ENCODE measurements at regions not wholly inside any gene's neighbourhood (a gene's known extent, or its start where the extent isn't known, plus 50 kb on each side); places are given as distances from the start of the nearest gene placed in this dataset.

GRCh38 chr5:110359221-110359620 lies 367.2 kb downstream of the TMEM232 start:
- DNase-seq (no peak), ATAC-seq (ENCODE audit: insufficient read depth, low read depth) (no peak)
- no peak overlapping the region for H3K4me2 ChIP-seq (ENCODE audit: insufficient read depth, low read length)
- H3K79me2 ChIP-seq (ENCODE audit: insufficient read depth, low read length) = no peaks in the 10 kb centered on the region
- no peaks in the 10 kb centered on the region for H3K27me3 ChIP-seq (ENCODE audit: insufficient read depth, low read length, poor library complexity)
- H3K4me1 ChIP-seq (ENCODE audit: insufficient read depth, low read length) = no peaks in the 10 kb centered on the region
- no peak overlapping the region for H2AFZ ChIP-seq (ENCODE audit: low read depth, low read length)
- H3K27ac ChIP-seq (ENCODE audit: low read length) = no peak overlapping the region
- H4K20me1 ChIP-seq (ENCODE audit: insufficient read depth, low read length) = no peaks in the 10 kb centered on the region
- no peak overlapping the region for H3K4me3 ChIP-seq (ENCODE audit: low read depth in 1 of 2, low read length in 2 of 2)
- no peak overlapping the region for H3K9ac ChIP-seq (ENCODE audit: low read depth, low read length)
- no peaks in the 10 kb centered on the region for H3K36me3 ChIP-seq (ENCODE audit: insufficient read depth, low read length)
- no peak for TF ChIP-seq EZH2 (IDR thresholded peaks at IDR 0.05; ENCODE audit: borderline replicate concordance, low read depth, low read length, severe bottlenecking)
- TF ChIP-seq CTCF (IDR thresholded peaks at IDR 0.05; ENCODE audit: borderline replicate concordance, extremely low read depth, low read length, poor library complexity, severe bottlenecking) = no peak
- no peaks in the 10 kb centered on the region for H3K9me3 ChIP-seq (ENCODE audit: insufficient read depth, low read length, severe bottlenecking)

- DNase-seq (no peak), ATAC-seq (ENCODE audit: insufficient read depth, low read depth) (peak; percentile 48)
- no peak overlapping the region for H3K4me3 ChIP-seq (ENCODE audit: low read depth in 1 of 2, low read length in 2 of 2)
- no peaks in the 10 kb centered on the region for H3K27me3 ChIP-seq (ENCODE audit: insufficient read depth, low read length, poor library complexity)
- no peak overlapping the region for H3K4me2 ChIP-seq (ENCODE audit: insufficient read depth, low read length)
- no peak for TF ChIP-seq CTCF (IDR thresholded peaks at IDR 0.05; ENCODE audit: borderline replicate concordance, extremely low read depth, low read length, poor library complexity, severe bottlenecking)
- TF ChIP-seq EZH2 (IDR thresholded peaks at IDR 0.05; ENCODE audit: borderline replicate concordance, low read depth, low read length, severe bottlenecking) = no peak
- H3K36me3 ChIP-seq (ENCODE audit: insufficient read depth, low read length) = no peaks in the 10 kb centered on the region
- no peaks in the 10 kb centered on the region for H3K79me2 ChIP-seq (ENCODE audit: insufficient read depth, low read length)
- H3K27ac ChIP-seq (ENCODE audit: low read length) = no peak overlapping the region
- no peak overlapping the region for H2AFZ ChIP-seq (ENCODE audit: low read depth, low read length)
- no peaks in the 10 kb centered on the region for H4K20me1 ChIP-seq (ENCODE audit: insufficient read depth, low read length)
- H3K4me1 ChIP-seq (ENCODE audit: insufficient read depth, low read length) = no peaks in the 10 kb centered on the region
- H3K9ac ChIP-seq (ENCODE audit: low read depth, low read length) = no peak overlapping the region
- no peaks in the 10 kb centered on the region for H3K9me3 ChIP-seq (ENCODE audit: insufficient read depth, low read length, severe bottlenecking)
Observed at GRCh38 chr5:110361471-110361870, 365.0 kb downstream of the TMEM232 start.

- Histone ChIP-seq H3K4me3 (ENCODE audit: low read depth in 1 of 2, low read length in 2 of 2) (no peak overlapping the region), H3K4me1 (ENCODE audit: insufficient read depth, low read length) (no peaks in the 10 kb centered on the region), H3K27ac (ENCODE audit: low read length) (no peak overlapping the region), H4K20me1 (ENCODE audit: insufficient read depth, low read length) (no peaks in the 10 kb centered on the region), H3K36me3 (ENCODE audit: insufficient read depth, low read length) (no peaks in the 10 kb centered on the region), H2AFZ (ENCODE audit: low read depth, low read length) (no peak overlapping the region), H3K27me3 (ENCODE audit: insufficient read depth, low read length, poor library complexity) (no peaks in the 10 kb centered on the region), H3K9ac (ENCODE audit: low read depth, low read length) (no peak overlapping the region), H3K9me3 (ENCODE audit: insufficient read depth, low read length, severe bottlenecking) (no peaks in the 10 kb centered on the region), H3K4me2 (ENCODE audit: insufficient read depth, low read length) (no peak overlapping the region), H3K79me2 (ENCODE audit: insufficient read depth, low read length) (no peaks in the 10 kb centered on the region)
- no peak for DNase-seq
- TF ChIP-seq CTCF (IDR thresholded peaks at IDR 0.05; ENCODE audit: borderline replicate concordance, extremely low read depth, low read length, poor library complexity, severe bottlenecking) (no peak), EZH2 (IDR thresholded peaks at IDR 0.05; ENCODE audit: borderline replicate concordance, low read depth, low read length, severe bottlenecking) (no peak)
- 0 out of 3 replicates have a peak, but pooled peaks have one; percentile 39 for ATAC-seq (ENCODE audit: insufficient read depth, low read depth)
Observed at GRCh38 chr5:110362261-110362660, 364.2 kb downstream of the TMEM232 start.

- Histone ChIP-seq H3K9me3 (ENCODE audit: insufficient read depth, low read length, severe bottlenecking) (no peaks in the 10 kb centered on the region), H3K9ac (ENCODE audit: low read depth, low read length) (no peak overlapping the region), H3K27ac (ENCODE audit: low read length) (no peak overlapping the region), H3K79me2 (ENCODE audit: insufficient read depth, low read length) (no peaks in the 10 kb centered on the region), H3K27me3 (ENCODE audit: insufficient read depth, low read length, poor library complexity) (no peaks in the 10 kb centered on the region), H2AFZ (ENCODE audit: low read depth, low read length) (no peak overlapping the region), H3K4me2 (ENCODE audit: insufficient read depth, low read length) (no peak overlapping the region), H4K20me1 (ENCODE audit: insufficient read depth, low read length) (no peaks in the 10 kb centered on the region), H3K36me3 (ENCODE audit: insufficient read depth, low read length) (no peaks in the 10 kb centered on the region), H3K4me3 (ENCODE audit: low read depth in 1 of 2, low read length in 2 of 2) (no peak overlapping the region), H3K4me1 (ENCODE audit: insufficient read depth, low read length) (no peaks in the 10 kb centered on the region)
- no peak for ATAC-seq (ENCODE audit: insufficient read depth, low read depth)
- DNase-seq = no peak
- no peak for TF ChIP-seq CTCF (IDR thresholded peaks at IDR 0.05; ENCODE audit: borderline replicate concordance, extremely low read depth, low read length, poor library complexity, severe bottlenecking)
- no peak for TF ChIP-seq EZH2 (IDR thresholded peaks at IDR 0.05; ENCODE audit: borderline replicate concordance, low read depth, low read length, severe bottlenecking)
Observed at GRCh38 chr5:110366716-110367115, 359.8 kb downstream of the TMEM232 start.

Data from DND-41 (cell line).